Astrocyte (in vitro differentiated cells and primary cell): ENCODE measurements at regions not wholly inside any gene's neighbourhood (a gene's known extent, or its start where the extent isn't known, plus 50 kb on each side); places are given as distances from the start of the nearest gene placed in this dataset.

ENCODE experiments used
- DNase-seq: peaks from one replicate; pipeline ENCODE4 v3.0.0-alpha.2; 2010; ENCODE audit warnings: low read depth
- FAIRE-seq: peaks from 2 replicates; lab custom pipeline; 2011; peaks lifted over from hg19 to GRCh38; lab: Jason Lieb, UNC
- H2AFZ ChIP-seq: 2 replicates; pipeline ENCODE4 v1.6.0; 2012; ENCODE audit warnings: low read depth, low read length, inconsistent platforms
- H3K27ac ChIP-seq: 2 replicates; pipeline ENCODE4 v1.5.1; 2011; ENCODE audit warnings: low read depth, low read length, inconsistent platforms
- H3K27me3 ChIP-seq: 2 replicates; pipeline ENCODE4 v1.6.0; 2011; ENCODE audit warnings: low read length, inconsistent platforms; ENCODE audit not compliant: insufficient read depth
- H3K36me3 ChIP-seq: 2 replicates; pipeline ENCODE4 v1.5.1; 2011; ENCODE audit warnings: low read length, inconsistent platforms; ENCODE audit not compliant: insufficient read depth
- H3K4me1 ChIP-seq: 2 replicates; pipeline ENCODE4 v1.5.1; 2011; ENCODE audit warnings: low read length, inconsistent platforms; ENCODE audit not compliant: insufficient read depth
- H3K4me2 ChIP-seq: 2 replicates; pipeline ENCODE4 v1.6.0; 2012; ENCODE audit warnings: low read length, inconsistent platforms
- H3K4me3 ChIP-seq: 2 replicates; pipeline ENCODE4 v1.5.1; 2011; ENCODE audit warnings: low read depth, mild to moderate bottlenecking, low read length, inconsistent platforms; ENCODE audit not compliant: insufficient read depth
- H3K79me2 ChIP-seq: 2 replicates; pipeline ENCODE4 v1.6.0; 2012; ENCODE audit warnings: mild to moderate bottlenecking, low read length, inconsistent platforms; ENCODE audit not compliant: insufficient read depth
- H3K9ac ChIP-seq: 2 replicates; pipeline ENCODE4 v1.6.0; 2012; ENCODE audit warnings: mild to moderate bottlenecking, low read length, inconsistent platforms
- H3K9me3 ChIP-seq: 2 replicates; pipeline ENCODE4 v1.5.1; 2012; ENCODE audit warnings: low read depth, mild to moderate bottlenecking, low read length, inconsistent platforms; ENCODE audit not compliant: insufficient read depth
- H4K20me1 ChIP-seq: 2 replicates; pipeline ENCODE4 v1.6.0; 2012; ENCODE audit warnings: low read length, inconsistent platforms; ENCODE audit not compliant: insufficient read depth
- H3K27ac Mint-ChIP-seq: one replicate; pipeline ENCODE4 v1.8.0; 2021; ENCODE audit warnings: mild to moderate bottlenecking, mixed read lengths; ENCODE audit not compliant: unreplicated experiment
- H3K27me3 Mint-ChIP-seq: one replicate; pipeline ENCODE4 v1.8.0; 2021; ENCODE audit warnings: low read depth, mixed read lengths; ENCODE audit not compliant: unreplicated experiment
- H3K36me3 Mint-ChIP-seq: one replicate; pipeline ENCODE4 v1.8.0; 2021; ENCODE audit warnings: low read depth, mixed read lengths; ENCODE audit not compliant: unreplicated experiment
- H3K4me1 Mint-ChIP-seq: one replicate; pipeline ENCODE4 v1.8.0; 2021; ENCODE audit warnings: low read depth, mixed read lengths; ENCODE audit not compliant: unreplicated experiment
- H3K4me3 Mint-ChIP-seq: one replicate; pipeline ENCODE4 v1.8.0; 2021; ENCODE audit warnings: mild to moderate bottlenecking, moderate library complexity, mixed read lengths; ENCODE audit not compliant: unreplicated experiment
- H3K9me3 Mint-ChIP-seq: one replicate; pipeline ENCODE4 v1.8.0; 2021; ENCODE audit warnings: mild to moderate bottlenecking, mixed read lengths; ENCODE audit not compliant: unreplicated experiment
- EZH2 ChIP-seq: IDR thresholded peaks from 2 replicates; pipeline ENCODE4 v1.6.1; 2012; ENCODE audit warnings: mild to moderate bottlenecking, low read length, inconsistent platforms; ENCODE audit not compliant: insufficient read depth
- TF ChIP-seq, protein P1 (sequence below): IDR thresholded peaks from 2 replicates; pipeline ENCODE4 v1.5.1; 2011; ENCODE audit warnings: low read depth, mild to moderate bottlenecking, inconsistent platforms, low read length, moderate library complexity; ENCODE audit not compliant: insufficient read depth

DNA sequence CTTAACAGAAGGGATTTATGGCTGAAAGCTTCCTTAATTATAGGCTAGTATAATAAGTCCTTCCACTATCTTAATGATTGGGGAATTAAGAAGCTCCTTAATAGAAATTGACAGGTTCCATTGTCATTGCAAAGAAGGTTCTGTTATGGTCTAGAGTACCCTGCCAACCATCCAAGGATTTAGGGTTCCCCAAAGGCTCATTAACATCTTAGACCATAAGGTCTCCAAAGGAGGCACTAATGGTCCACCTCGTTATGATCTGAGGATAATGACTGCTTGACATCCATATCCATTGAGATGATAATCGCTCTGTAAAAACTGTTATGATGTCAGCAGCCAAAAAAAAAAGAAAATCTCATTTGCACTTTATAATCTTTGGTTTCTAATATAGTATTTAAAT, 441.6 kb downstream of the GBA3 start:
- DNase-seq (no peak), FAIRE-seq (no peak)
- no peaks in the 10 kb centered on the region for H3K27me3 ChIP-seq
- H3K36me3 ChIP-seq, result no peaks in the 10 kb centered on the region
- H3K4me1 Mint-ChIP-seq, result peaks cover 6% of the 10 kb centered on the region
- no peaks in the 10 kb centered on the region for H4K20me1 ChIP-seq
- H3K9me3 ChIP-seq, result no peaks in the 10 kb centered on the region
- H3K79me2 ChIP-seq, result no peaks in the 10 kb centered on the region
- H3K4me2 ChIP-seq, result no peak overlapping the region
- TF ChIP-seq, protein P1, sequence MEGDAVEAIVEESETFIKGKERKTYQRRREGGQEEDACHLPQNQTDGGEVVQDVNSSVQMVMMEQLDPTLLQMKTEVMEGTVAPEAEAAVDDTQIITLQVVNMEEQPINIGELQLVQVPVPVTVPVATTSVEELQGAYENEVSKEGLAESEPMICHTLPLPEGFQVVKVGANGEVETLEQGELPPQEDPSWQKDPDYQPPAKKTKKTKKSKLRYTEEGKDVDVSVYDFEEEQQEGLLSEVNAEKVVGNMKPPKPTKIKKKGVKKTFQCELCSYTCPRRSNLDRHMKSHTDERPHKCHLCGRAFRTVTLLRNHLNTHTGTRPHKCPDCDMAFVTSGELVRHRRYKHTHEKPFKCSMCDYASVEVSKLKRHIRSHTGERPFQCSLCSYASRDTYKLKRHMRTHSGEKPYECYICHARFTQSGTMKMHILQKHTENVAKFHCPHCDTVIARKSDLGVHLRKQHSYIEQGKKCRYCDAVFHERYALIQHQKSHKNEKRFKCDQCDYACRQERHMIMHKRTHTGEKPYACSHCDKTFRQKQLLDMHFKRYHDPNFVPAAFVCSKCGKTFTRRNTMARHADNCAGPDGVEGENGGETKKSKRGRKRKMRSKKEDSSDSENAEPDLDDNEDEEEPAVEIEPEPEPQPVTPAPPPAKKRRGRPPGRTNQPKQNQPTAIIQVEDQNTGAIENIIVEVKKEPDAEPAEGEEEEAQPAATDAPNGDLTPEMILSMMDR, result no peak
- no peak for TF ChIP-seq EZH2
- no peaks in the 10 kb centered on the region for H3K4me1 ChIP-seq
- no peak overlapping the region for H3K27ac ChIP-seq
- no peak overlapping the region for H3K27ac Mint-ChIP-seq
- no peaks in the 10 kb centered on the region for H3K36me3 Mint-ChIP-seq
- no peaks in the 10 kb centered on the region for H3K27me3 Mint-ChIP-seq
- H2AFZ ChIP-seq, result no peak overlapping the region
- H3K4me3 Mint-ChIP-seq, result no peak overlapping the region
- H3K9ac ChIP-seq, result no peak overlapping the region
- H3K4me3 ChIP-seq, result no peak overlapping the region
- H3K9me3 Mint-ChIP-seq, result no peaks in the 10 kb centered on the region

GRCh38 chr4:23130845-23131244, 438.1 kb downstream of the GBA3 start:
- Histone ChIP-seq H3K27ac (no peak overlapping the region), H3K79me2 (no peaks in the 10 kb centered on the region), H3K9me3 (no peaks in the 10 kb centered on the region), H3K4me3 (no peak overlapping the region), H3K27me3 (no peaks in the 10 kb centered on the region), H3K4me2 (no peak overlapping the region), H3K36me3 (no peaks in the 10 kb centered on the region), H3K4me1 (no peaks in the 10 kb centered on the region), H3K9ac (no peak overlapping the region), H2AFZ (no peak overlapping the region), H4K20me1 (no peaks in the 10 kb centered on the region)
- peaks cover 1% of the 10 kb centered on the region for H3K9me3 Mint-ChIP-seq
- no peaks in the 10 kb centered on the region for H3K36me3 Mint-ChIP-seq
- H3K4me3 Mint-ChIP-seq, result no peak overlapping the region
- no peak overlapping the region for H3K27ac Mint-ChIP-seq
- no peaks in the 10 kb centered on the region for H3K27me3 Mint-ChIP-seq
- H3K4me1 Mint-ChIP-seq, result no peaks in the 10 kb centered on the region
- TF ChIP-seq, protein P1, result no peak
- no peak for TF ChIP-seq EZH2
- DNase-seq (no peak), FAIRE-seq (no peak)

- no peak overlapping the region for H3K9ac ChIP-seq
- no peak overlapping the region for H3K4me2 ChIP-seq
- TF ChIP-seq EZH2, result no peak
- TF ChIP-seq, protein P1, result no peak
- no peak overlapping the region for H3K4me3 ChIP-seq
- Mint-ChIP-seq H3K27ac (no peak overlapping the region), H3K9me3 (peaks cover 3% of the 10 kb centered on the region), H3K36me3 (no peaks in the 10 kb centered on the region), H3K27me3 (no peaks in the 10 kb centered on the region), H3K4me3 (no peak overlapping the region), H3K4me1 (no peaks in the 10 kb centered on the region)
- no peak overlapping the region for H2AFZ ChIP-seq
- H3K79me2 ChIP-seq, result no peaks in the 10 kb centered on the region
- no peak for DNase-seq
- no peak overlapping the region for H3K27ac ChIP-seq
- FAIRE-seq, result no peak
- H3K36me3 ChIP-seq, result no peaks in the 10 kb centered on the region
- no peaks in the 10 kb centered on the region for H3K27me3 ChIP-seq
- H4K20me1 ChIP-seq, result no peaks in the 10 kb centered on the region
- H3K4me1 ChIP-seq, result no peaks in the 10 kb centered on the region
- H3K9me3 ChIP-seq, result no peaks in the 10 kb centered on the region
Measured at GRCh38 chr4:23125118-23125517, 432.4 kb downstream of the GBA3 start.
